Retina (tissue), 1 donor: ENCODE measurements at regions not wholly inside any gene's neighbourhood (a gene's known extent, or its start where the extent isn't known, plus 50 kb on each side); places are given as distances from the start of the nearest gene placed in this dataset.
A peak's percentile ranks its signal among the peaks of the same experiment; 100 is the strongest.

ENCODE experiments used
- DNase-seq: peaks from one replicate; pipeline ENCODE4 v3.0.0-alpha.2; 2016

- DNase-seq, result peak; percentile 36
Measured at GRCh38 chr1:4330805-4331766, 323.3 kb upstream of the AJAP1 start.

DNA sequence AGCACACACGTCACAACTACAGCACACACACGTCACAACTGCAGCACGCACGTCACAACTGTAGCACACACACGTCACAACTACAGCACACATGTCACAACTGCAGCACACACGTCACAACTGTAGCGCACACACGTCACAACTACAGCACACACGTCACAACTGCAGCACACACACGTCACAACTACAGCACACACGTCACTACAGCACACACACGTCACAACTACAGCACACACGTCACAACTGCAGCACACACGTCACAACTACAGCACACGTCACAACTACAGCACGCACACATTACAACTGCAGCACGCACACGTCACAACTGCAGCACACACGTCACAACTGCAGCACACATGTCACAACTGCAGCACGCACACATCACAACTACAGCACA lies 322.6 kb upstream of the AJAP1 start:
- no peak for DNase-seq

DNA sequence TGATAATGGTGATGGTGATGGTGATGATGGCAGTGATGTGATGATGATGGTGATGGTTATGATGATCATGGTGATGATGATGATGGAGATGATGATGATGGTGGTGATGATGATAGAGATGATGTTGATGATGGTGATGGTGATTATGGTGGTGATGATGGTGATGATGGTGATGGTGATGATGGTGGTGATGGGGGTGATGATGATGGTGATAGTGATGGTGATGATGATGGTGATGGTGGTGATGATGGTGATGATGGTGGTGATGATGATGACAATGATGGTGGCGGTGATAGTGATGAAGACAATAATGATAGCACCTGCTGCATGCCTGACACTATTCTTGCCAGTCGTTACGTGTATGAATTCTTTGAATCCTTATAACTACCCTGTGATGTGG lies 317.9 kb upstream of the AJAP1 start:
- no peak for DNase-seq

DNA sequence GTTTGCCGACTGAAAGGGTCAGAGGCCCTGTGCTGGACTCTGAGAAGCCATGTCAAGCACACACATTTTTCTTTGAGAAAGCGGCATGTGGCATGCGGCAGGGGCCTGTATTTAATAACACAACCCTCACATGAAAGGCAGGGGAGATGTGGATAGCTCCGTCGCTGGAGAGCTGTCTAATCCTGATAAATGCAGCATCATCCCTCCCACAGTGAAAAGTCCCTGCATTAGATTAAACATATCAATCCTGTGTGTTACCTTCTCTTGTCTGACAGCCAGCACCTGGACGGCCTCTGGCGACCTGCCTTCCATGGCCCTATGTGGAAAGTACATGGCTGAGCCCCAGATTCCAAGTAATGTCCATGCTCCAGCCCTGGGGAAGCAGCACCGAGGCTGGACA lies 313.0 kb upstream of the AJAP1 start:
- no peak for DNase-seq

DNA sequence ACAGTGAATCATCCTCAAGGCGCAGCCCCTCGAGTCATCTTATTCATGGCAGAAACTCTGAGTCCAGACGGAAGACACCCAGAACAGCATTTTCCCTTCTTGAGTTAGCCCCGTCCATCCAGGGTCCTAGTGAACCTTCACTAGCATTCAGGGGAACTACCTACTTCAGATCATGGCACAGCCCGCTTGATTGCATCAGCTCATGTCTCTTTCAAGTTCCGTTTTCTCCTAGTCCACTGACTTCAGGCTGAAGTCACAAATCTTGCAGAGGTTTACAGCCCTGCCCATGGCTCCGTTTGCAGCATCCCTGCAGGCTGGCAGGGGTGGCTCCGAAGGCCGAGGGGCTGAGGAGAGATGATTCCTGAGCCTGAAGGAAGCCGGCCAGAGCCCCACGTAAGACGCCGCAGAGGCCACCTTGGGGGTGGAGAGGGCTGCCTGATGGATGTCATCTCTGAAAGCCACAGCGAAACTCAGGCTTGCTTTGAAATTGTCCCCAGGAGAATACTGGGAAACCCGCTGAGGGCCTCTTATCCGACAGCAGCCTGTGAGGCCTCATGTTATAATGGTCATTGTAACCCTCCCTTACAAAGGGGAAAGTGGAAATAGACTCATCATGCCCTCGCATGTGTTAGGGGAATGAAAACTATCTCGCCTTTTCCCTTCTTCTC lies 310.2 kb upstream of the AJAP1 start:
- DNase-seq, result peak; percentile 21

GRCh38 chr1:4345094-4345493 lies 309.3 kb upstream of the AJAP1 start:
- no peak for DNase-seq

GRCh38 chr1:4346131-4346530 lies 308.3 kb upstream of the AJAP1 start:
- DNase-seq, result no peak

- no peak for DNase-seq
Measured at GRCh38 chr1:4351453-4351852, 303.0 kb upstream of the AJAP1 start.

GRCh38 chr1:4353090-4353856 lies 301.1 kb upstream of the AJAP1 start:
- no peak for DNase-seq

DNA sequence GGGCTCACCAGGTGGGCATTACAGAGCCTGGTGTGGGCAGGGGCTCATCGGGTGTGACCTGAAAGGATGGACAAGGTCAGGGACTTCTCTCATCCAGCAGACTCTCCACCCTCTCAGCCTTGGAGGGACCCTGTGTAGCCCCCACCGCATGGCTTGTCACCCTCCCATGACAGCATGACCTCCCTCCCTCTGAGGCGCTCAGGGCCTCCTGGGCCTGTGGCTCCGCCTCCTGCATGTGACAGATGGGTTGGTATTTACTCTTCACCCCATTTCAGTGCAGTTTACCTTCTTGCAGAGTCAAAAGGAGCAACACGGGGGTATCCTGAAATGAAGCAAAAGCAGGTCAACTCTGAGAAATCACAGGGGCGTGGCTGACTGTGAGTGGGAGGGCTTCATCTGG lies 298.6 kb upstream of the AJAP1 start:
- DNase-seq, result no peak

DNA sequence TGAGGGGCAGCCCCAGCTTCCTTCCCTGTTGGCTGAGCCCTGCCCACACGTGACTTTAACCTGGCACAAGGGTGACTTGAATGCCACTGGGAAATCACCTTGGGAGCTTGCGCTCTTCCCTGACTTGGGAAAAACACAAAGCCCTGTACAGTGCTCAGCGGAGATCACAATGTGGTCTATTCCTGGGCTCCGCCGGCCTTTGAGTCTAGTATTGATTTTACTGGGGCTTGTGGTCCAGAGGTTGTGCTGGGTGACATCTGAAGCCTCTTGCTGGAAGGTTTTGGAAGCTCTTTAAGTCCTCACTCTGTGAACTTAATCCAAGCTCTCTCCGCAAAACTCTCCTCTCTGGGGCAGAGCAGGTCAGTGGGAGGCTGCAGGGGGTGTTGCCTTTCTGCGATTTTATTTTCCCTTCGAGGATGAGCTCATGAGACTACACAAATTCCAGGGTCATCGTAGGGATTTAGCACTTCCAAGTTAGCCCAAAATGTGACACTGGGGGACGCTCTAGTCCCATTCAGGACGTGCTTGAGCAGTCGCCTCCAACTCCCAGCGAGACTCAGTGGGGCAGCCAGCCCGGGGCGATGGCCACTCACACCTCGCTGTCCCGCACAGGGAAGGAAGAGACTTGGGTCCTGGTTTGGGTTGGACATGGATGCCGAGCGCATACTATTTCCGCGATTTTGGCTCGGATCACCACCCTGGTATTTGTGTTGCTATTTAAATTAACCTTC lies 291.9 kb upstream of the AJAP1 start:
- no peak for DNase-seq

DNA sequence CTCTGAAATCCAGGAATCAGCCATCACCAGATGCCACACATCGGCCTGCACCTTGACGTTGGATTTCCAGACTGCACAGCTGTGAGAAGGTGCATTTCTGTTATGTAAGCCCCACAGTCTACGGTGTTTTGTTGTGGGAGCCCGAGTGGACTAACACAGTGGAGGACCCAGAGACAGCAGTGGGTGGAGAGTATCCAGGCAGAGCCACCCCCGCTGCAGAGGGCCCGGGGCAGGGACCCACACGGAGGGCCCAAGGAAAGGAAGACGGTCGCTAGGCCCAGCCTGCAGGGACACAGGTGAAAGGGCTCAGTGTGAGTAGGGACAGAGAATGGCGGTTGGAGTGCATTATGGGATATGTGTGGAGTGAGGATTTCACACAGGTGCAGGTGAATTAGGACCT lies 288.3 kb upstream of the AJAP1 start:
- no peak for DNase-seq

- no peak for DNase-seq
Measured at GRCh38 chr1:4367230-4367777, 287.1 kb upstream of the AJAP1 start.

DNA sequence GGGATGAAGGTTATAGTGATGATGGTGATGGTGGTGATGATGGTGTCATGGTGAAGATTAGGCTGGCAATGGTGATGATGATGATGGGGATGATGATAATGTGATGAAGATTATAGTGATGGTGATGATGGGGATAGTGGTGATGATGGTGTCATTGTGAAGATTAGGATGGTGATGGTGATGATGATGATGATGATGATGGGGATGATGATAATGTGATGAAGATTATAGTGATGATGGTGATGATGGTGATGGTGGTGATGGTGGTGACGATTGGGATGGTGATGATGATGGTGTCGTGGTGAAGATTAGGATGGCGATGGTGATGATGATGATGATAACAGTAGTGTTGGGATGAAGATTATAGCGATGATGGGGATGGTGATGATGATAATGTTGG lies 285.1 kb upstream of the AJAP1 start:
- DNase-seq, result no peak

- DNase-seq, result no peak
Measured at GRCh38 chr1:4371849-4372248, 282.6 kb upstream of the AJAP1 start.

GRCh38 chr1:4375812-4376211 lies 278.6 kb upstream of the AJAP1 start:
- no peak for DNase-seq

GRCh38 chr1:4379451-4380175 lies 274.8 kb upstream of the AJAP1 start:
- DNase-seq, result no peak

GRCh38 chr1:4380564-4381168 lies 273.7 kb upstream of the AJAP1 start:
- DNase-seq, result no peak

GRCh38 chr1:4393191-4393590 lies 261.2 kb upstream of the AJAP1 start:
- no peak for DNase-seq

GRCh38 chr1:4394366-4394765 lies 260.0 kb upstream of the AJAP1 start:
- no peak for DNase-seq

GRCh38 chr1:4395158-4395557 lies 259.3 kb upstream of the AJAP1 start:
- DNase-seq, result no peak
